HG03575 (cell line): ENCODE measurements at regions not wholly inside any gene's neighbourhood (a gene's known extent, or its start where the extent isn't known, plus 50 kb on each side); places are given as distances from the start of the nearest gene placed in this dataset.

Experiments used
- ATAC-seq: cut with Tn5 transposase; IDR thresholded peaks from one replicate; pipeline ENCODE4 v1.9.1; 2021; ENCODE audit not compliant: unreplicated experiment, insufficient number of reproducible peaks, low FRiP score; ENCODE audit errors: extremely low read depth

DNA sequence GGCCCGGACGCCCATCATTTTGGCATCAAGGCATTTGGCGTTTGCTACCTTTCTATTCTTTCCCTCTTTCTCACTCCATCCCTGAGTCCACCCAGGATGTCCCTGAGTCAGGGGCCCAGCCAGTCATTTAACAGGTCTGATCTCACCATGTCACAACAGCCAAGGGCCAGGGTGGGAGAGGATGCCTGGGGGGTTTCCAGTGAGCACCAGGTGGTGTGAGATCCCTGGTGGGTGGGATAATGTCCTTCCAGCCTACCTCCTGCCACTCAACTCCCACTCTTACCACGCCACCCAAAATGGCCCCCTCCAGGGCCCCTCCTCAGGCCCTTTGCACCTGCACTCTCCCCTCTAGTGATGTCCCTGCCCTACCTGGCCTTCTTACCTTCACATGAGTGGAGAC is 310.8 kb downstream of the BCL11B start:
- ATAC-seq, result no peak

DNA sequence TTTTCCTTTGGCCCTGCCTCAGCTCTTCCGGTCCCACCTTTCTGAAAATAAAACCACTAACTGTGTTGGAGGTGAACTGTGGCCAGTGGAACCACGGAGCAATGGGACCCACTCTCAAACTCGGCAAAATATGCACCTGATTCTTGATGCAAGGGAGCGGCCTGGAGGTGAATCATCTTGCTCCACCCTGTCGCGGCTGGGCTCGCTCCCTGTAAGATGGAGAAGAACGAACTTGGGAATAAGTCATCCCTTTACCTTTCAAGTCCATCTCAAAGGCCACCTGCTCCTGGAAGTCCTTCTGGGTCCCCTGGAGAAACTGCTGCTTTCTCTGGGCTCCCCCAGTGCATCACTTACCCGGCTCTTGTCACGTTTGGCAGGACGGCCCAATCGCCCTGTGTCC is 309.9 kb downstream of the BCL11B start:
- ATAC-seq, result no peak

DNA sequence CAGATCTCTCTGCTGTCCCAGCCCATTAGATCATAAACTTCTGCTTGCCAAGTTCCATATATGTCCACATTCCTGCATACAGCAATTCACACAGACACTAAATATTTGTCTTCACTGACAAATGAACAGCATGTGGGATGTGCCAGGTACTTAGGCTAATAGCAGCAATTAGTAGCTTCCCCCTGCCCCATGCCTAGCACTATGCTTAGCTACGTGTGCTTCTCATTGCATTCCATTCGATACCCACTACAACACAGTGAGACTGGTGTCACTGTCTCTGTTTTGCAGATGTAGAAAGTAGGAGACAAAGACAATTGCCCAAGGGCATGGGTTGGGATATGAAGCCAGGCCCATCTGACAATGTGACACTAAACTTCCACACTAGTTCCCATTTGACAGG is 308.4 kb downstream of the BCL11B start:
- ATAC-seq, result no peak

DNA sequence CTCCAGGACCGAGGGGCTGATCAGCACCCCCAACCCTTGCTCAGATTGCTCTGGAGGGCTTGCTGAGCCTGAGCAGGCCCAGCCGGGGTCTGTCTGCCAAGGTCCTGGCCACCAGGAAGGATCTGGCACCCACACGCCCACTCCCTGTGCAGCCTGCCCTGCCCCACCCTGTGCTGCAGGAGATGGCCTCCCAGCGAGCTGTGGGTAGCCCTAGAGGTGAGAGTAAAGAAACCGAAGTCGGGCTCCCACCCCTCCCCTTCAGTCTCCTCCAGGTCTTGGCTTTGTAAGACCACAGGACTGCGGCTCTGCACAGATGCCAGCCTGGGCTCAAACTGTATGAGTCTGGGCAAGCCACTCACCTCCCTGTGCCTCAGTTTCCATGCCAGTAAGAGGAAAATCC is 307.8 kb downstream of the BCL11B start:
- no peak for ATAC-seq

DNA sequence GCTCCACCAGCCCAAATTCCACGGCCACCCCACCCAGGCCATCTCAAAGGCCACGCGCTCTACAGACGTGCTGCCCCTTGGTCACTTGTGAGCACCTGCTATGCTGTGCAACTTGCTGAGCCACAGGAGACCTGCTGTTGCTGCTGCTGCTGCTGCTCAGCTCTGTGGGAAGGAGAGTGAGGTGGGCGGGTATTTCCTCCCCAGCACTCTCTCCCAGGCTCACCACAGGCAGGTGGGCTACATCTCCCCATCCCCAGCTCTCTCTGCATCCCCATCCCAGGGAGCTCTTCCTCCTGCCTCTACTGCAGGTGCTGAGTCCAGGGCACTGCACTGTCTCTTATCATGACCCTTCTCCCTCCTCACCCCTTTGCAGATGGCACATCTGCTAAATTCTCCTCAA is 306.9 kb downstream of the BCL11B start:
- no peak for ATAC-seq

DNA sequence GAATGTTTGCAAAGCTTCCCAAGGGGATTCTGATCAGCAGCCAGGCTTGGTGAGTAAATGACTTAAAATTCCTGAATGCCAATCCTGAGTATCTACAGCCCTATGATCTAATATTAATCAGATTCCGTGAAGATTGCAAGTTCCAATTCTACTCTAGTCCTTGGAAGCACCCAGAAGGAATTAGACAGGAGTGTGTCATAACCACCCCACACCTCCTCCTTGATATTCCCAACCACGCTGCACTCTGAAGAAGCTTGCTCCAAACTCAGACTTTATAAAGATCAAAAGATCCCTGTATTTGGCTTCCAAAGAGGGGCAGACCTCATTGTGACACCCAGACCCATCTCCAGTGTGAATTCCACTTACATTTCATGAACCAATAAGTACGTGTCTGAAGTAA is 306.0 kb downstream of the BCL11B start:
- no peak for ATAC-seq

DNA sequence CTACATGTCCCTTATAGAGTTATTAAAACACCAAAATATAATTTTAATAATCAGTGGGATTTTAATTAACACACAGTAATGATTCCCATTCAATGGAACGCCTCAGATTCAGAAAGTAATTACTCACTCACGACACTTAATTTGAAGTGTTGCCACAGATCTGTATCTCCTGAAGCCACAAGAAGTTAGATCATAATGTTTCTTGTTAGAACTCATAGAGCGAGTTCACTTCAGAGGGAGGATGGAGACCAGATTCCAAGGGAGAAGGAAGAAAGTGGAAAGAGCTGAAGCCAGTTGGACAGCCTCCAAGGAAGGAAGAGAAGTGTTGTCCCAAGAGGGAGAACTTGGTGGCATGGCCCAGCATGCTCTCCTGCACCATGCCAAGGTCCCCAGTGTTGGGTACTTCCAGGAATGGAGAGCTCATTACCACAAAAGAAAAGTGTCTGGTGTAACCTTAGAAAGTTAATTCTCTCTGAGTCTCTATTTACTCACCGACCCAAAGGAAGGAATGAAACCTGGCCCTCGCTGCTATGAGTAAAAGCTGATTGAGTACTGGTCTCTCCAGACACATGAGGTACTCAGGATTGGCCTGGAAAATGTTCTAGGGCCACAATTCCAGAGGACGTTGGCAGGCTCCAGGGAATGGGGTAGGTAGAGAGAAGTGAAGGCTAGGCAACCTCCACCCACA is 305.4 kb downstream of the BCL11B start:
- no peak for ATAC-seq

DNA sequence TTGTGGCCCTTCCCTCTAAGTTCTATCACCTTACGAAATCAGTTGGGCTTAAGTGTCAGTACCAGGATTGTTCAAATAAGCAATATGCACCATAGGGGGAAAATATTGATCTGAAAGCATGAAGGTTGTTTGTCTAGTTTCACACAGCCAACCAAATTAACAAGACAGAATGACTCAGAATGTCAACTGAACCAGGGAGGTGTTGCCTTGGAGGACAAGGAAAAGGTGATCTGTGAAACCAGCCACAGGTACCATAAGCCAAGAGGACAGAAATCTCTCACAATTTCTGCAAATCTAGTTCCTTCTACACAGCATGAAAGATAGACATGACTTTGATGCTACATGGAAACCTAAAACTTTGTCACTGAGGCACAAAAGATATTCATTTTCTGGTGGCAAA is 297.9 kb downstream of the BCL11B start:
- ATAC-seq, result no peak

DNA sequence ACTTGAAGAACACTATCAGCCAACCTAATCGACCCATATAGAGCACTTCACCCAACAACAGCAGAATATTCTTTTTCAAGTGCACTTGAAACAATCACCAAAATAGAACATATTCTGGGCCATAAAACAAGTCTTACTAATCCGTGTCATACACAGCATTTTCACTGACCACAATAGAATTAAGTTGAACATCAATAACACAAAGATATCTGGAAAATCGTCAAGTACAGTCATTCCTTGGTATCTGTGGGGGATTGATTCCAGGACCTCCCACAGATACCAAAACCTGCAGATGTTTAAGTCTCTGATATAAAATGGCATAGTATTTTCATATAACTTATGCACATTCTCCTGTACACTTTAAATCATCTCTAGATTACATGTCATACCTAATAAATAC is 295.7 kb downstream of the BCL11B start:
- no peak for ATAC-seq

DNA sequence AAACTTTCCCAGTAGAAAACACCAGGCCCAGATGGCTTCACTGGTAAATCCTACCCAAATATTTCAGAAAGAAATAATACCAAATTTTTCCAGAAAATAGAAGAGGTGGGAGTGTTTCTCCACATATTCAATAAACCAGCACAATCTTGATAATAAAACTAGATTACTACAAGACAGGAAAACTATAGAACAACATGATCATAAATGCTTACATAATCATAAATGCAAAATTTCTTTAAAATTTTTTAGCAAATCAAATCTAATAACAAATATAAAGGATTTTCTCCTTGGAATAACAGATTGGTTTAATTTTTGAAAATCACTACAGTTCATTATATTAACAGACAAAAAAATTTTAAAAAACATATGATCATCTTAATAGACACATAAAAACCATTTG is 294.5 kb downstream of the BCL11B start:
- no peak for ATAC-seq

DNA sequence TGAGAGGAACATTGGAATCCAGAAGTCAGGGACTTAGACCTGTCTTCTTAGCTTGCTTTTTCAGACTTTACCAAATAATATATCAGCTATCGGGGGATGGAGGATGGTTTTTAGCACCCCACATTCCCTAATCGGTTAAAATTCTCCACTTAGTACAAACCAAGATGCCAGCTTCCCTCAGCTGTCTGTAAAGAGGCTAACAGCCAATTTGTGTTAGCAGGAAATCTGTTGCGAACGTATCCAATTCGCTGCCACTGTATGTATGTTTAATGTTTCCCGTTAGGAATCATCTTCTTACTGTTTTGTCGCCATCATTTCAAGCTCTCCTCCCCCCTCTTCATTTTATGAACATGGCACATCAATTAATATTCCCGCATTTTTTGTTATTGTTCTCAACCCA is 289.0 kb downstream of the BCL11B start:
- ATAC-seq, result no peak

DNA sequence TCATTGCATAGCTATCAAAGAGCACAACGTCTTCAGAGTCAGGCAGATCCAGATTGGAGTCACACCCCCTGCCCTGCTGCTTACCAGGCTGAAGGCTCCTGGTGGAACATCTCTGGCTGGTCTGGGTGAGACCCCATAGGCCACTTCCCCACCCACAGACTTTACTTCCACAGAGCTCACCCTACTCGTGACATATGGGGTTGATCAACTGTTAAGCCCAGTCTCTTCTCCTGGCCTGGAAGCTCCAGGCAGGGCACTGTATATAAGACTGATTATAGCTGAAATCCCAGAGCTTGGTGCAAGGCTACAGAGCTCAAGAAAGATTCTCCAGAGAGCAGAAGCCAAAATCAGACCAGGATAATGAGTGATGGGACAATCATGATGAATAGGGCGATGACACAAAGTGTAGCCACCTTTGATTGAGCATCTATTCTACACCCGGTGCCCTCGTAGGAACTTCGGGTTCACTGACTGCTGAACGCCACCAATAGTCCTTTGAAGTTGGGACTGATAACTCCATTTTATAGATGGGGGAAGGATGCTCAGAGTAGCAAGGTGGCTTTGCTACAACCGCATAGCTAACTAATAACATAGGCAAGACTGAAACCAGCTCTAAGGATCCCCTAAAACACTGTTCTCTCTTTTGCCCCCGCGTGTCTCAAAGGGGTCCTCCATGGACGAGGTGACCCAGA is 287.8 kb downstream of the BCL11B start:
- ATAC-seq, result no peak

DNA sequence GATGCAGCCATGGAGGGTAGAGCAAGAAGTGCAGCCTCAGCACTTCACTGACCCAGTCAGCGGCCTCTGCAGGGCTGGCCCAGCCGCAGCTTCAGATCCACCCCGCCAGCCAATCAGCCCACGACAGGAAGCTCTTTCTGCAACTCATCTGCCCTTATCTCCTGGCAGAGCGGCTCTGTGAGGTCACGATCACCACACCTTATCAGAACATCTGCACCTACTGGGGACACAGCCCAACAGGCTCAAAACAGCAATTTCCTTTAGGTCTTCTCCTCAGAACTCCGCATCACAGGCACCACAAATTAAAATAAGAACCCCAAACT is 287.3 kb downstream of the BCL11B start:
- ATAC-seq, result no peak

DNA sequence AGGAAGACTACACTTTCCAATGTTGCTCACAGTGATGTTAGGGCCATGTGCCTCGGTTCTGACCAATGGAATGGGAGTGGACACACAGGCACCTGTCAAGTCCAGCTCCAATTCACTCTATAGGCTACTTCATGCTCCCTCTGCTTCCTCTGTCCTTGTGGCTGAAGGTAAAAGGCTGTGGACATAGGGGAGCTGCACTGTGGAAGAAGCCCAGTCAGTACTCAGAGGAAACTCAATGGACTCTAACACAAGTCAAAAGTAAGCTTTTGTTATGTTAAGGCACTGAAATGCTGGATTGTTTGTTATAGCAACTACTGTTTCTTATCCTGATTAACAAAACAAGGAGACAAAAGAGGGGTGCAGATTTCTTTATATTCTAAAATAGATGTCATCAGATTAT is 278.2 kb downstream of the BCL11B start:
- ATAC-seq, result no peak

DNA sequence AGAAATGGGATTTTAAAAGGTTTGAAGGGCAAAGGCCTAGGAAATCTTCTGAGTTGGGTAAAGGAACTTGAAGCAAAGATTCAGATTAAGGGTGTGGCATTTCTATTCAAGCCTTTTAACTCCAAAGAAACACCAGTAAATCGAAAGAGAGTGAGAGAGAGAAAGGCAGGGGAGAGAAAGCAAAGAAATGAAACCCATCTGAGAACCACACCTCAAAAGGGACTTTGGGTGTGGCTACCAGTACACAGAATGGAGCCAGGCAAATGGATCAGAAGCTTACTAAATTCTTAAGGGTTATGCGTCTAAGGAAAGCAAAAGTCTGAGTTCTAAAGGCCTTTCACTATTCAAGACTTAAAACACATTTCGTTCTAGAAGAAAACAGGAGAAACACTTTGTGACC is 277.4 kb downstream of the BCL11B start:
- no peak for ATAC-seq

DNA sequence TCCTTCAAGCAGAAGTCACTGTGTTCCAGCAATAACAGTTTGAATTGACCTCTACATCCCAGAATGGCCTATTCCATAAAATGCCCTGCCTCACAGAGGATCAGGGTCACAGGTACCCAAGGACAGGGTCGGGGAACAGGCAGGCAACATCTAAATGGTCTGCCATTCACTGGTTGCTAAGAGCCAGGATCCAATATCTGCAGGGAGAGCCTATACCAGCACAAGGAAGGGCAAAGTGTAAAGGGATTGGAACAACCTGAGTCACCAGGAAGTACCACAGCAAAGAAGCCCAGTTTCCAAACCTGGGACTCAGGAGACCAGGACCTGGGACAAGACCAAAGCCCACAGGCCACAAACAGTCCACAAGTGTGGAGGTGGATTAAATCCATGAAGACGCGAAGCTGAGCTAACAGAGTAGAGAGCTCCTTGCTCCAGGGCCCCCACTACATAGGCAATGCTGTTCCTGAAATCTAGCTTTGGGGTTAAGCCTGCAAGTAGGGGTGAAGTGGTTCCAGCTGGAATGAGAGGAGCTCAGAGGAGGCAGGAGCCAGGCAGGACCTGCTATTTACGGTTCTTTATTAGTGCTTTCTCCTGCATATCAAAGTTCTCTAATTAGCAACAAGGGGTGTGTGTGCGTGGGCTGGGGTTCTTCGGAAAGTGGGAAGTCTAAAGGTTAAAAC is 274.3 kb downstream of the BCL11B start:
- no peak for ATAC-seq

DNA sequence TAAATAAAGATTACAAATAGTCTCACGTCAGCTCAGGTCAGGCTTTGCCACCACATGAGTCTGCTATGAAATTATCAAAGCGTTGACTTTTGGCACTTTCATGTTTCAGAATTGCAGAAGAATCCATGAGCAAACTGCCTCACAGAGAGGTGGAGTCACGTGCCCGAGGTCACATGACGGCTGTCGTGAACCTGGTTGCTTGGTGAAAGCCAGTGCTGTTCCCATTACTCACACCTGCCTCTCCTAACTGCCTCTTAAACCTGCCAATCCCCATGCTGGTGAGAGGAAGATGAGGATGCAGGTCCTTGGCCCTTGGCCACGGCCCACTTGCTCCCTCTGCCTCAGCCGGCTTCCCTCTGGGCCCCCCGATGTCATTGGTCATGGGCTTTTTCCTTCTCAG is 272.7 kb downstream of the BCL11B start:
- ATAC-seq, result no peak

DNA sequence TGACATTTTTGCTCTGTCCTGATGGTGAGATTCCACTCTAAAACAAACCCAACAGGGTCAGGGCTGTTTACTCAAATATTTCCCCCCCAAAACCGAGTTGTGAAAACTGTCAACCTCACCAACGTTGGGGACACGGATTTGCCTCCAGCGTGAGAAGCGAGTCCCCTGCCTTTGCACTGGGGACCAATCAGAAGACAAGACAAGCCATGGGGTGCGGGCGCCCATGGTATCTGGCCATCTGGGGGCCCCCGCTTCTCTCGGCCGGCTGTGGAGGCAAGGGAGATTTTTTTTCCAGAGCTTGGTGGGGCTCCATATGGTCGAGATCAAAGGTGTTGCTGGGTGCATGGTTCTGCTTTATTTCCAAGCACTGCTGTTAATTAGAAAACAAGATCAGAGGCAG is 272.1 kb downstream of the BCL11B start:
- ATAC-seq, result no peak

DNA sequence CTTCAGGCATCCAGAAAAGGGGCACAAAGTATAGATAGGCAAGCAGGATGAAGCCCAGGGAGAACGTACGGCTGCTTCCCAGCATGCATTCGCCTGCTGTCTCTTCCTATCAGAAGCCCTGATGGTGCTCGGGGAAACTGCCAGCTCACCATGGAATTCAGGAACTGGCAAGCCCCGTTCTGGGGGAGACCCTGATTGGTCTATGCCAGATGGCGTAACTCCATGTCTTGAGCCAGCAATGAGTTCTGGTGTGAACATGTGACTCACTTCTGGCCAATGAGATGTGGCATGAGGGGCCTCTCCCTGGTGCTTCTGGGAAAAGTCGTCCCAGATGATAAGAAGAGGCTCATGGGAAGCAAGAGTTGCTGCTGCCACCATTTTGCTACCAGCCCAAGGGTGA is 270.8 kb downstream of the BCL11B start:
- no peak for ATAC-seq

DNA sequence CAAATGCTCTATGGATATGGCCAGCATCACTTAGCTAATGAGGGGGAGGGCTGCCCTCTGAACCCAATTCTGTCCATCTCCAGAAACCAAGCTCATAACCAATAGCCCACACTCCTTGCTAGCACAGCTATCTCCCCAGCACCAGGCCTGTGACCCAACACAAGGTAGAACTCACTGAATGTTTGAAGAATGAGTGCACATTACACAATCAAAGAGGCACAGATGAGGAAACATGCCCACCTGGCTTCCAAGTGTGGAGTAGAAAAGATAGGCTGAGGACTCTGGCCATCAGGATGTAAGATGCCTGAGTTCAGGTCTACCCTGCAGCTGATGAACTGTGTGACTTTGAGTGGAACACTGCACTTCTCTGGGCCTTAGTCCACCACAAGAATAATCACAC is 268.4 kb downstream of the BCL11B start:
- no peak for ATAC-seq

DNA sequence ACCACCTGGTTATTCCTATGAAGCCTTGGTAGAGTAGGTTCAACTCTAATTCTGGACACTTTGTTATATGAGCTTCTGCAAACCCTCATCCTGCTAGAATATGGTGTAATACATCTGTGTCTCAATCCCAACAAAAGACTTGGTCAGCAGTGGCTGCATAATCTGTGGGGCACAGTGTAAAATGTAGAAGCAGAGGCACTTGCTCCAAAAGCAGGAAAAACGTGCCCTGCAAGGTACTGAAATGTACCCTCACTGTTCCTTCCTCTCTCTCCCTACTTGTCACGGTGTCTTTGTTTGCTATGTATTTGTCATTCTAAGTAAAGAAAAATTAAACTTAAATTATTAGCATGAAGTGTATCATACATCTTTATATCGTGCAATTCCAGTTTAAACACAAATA is 267.9 kb downstream of the BCL11B start:
- no peak for ATAC-seq
